Testis (tissue), 2 donors: ENCODE measurements at regions not wholly inside any gene's neighbourhood (a gene's known extent, or its start where the extent isn't known, plus 50 kb on each side); places are given as distances from the start of the nearest gene placed in this dataset.

Experiments used
- CTCF ChIP-seq, 3 experiments: fragments of 450-650 bp in 2 of 3; fragments of 200-600 bp in 1 of 3; sonication (generic) in 1 of 3; IDR thresholded peaks; one replicate each; pipeline ENCODE4 v1.5.1; 2016 to 2019; ENCODE audit warnings: antibody characterized with exemption in 3 of 3, mild to moderate bottlenecking in 2 of 3, moderate library complexity in 1 of 3
- POLR2A ChIP-seq: fragments of 450-650 bp; IDR thresholded peaks from one replicate; pipeline ENCODE4 v1.6.1; 2017; ENCODE audit warnings: antibody characterized with exemption, mild to moderate bottlenecking, moderate library complexity

- TF ChIP-seq POLR2A = no peak
- no peak for TF ChIP-seq CTCF (IDR thresholded peaks at IDR 0.05)
Measured at GRCh38 chr12:59874781-59875180, 279.0 kb downstream of the SLC16A7 start.
